ENCODE measurements at regions not wholly inside any gene's neighbourhood (a gene's known extent, or its start where the extent isn't known, plus 50 kb on each side); places are given as distances from the start of the nearest gene placed in this dataset.
A peak's percentile ranks its signal among the peaks of the same experiment; 100 is the strongest.

DNA sequence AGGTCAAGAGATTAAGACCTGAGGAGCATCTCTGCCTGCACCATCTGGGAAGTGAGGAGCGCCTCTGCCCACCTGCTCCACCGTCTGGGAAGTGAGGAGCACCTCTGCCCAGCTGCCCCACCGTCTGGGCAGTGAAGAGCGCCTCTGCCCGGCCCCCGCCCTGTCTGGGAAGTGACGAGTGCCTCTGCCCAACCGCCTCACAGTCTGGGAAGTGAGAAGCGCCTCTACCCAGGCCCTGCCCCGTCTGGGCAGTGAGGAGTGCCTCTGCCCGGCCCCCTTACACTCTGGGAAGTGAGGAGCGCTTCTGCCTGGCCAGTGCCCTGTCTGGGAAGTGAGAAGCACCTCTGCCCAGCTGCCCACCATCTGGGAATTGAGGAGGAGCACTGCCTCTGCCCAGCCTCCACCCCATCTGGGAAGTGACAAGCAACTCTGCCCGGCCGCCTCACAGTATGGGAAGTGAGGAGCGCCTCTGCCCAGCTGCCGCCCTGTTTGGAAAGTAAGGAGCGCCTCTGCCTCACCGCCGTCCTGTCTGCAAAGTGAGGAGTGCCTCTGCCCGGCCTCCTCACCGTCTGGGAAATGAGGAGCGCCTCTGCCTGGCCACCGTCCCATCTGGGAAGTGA is 270.4 kb upstream of the NRSN1 start:
- TF ChIP-seq, protein P1, sequence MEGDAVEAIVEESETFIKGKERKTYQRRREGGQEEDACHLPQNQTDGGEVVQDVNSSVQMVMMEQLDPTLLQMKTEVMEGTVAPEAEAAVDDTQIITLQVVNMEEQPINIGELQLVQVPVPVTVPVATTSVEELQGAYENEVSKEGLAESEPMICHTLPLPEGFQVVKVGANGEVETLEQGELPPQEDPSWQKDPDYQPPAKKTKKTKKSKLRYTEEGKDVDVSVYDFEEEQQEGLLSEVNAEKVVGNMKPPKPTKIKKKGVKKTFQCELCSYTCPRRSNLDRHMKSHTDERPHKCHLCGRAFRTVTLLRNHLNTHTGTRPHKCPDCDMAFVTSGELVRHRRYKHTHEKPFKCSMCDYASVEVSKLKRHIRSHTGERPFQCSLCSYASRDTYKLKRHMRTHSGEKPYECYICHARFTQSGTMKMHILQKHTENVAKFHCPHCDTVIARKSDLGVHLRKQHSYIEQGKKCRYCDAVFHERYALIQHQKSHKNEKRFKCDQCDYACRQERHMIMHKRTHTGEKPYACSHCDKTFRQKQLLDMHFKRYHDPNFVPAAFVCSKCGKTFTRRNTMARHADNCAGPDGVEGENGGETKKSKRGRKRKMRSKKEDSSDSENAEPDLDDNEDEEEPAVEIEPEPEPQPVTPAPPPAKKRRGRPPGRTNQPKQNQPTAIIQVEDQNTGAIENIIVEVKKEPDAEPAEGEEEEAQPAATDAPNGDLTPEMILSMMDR (conservative IDR thresholded peaks at IDR 0.05; ENCODE audit: low read depth, low read length): no peak
- no peak for DNase-seq (ENCODE audit: low read depth)
- H3K4me3 ChIP-seq (ENCODE audit: low read depth, low read length): no peak overlapping the region

DNA sequence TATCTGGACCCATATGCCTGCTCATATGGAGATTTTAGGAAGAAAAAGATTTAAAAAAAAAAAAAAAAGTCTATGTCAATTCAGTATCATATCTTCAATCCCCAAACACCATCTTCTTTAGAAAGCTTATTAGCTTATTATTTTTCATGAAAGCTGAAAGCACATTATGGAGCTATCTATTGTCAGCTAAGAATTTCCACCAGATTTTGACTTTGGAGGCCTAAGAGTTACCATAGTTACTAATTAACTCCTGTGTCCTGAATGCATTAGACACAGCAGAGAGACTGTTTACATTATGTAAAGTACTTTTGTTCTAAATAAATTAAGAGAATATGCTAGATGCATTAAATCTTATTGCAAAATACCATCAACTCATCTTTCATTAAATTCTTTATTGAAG is 255.5 kb upstream of the NRSN1 start:
- TF ChIP-seq, protein P1 (conservative IDR thresholded peaks at IDR 0.05; ENCODE audit: low read depth, low read length): no peak
- no peak for DNase-seq (ENCODE audit: low read depth)
- no peak overlapping the region for H3K4me3 ChIP-seq (ENCODE audit: low read depth, low read length)

DNA sequence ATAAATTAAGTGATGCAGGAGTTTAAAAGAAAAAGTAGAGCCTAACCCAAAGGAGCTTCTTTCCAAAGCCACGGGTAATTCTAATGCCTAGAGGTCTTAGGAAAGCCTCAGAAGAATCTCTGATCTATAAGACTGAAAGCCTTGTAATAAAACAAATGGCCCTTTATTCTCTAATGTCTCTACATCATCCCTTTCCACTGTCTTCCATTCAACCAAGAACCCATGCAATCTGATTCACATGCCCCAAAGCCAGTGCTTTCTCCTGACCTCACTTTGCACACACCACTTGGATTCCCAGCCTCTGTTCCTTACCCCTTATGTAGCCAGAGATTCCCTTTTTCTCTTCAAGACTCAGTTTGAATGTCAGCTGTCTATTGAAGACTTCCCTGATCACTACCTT is 252.9 kb upstream of the NRSN1 start:
- TF ChIP-seq, protein P1 (conservative IDR thresholded peaks at IDR 0.05; ENCODE audit: low read depth, low read length): no peak
- H3K4me3 ChIP-seq (ENCODE audit: low read depth, low read length): no peak overlapping the region
- DNase-seq (ENCODE audit: low read depth): no peak

DNA sequence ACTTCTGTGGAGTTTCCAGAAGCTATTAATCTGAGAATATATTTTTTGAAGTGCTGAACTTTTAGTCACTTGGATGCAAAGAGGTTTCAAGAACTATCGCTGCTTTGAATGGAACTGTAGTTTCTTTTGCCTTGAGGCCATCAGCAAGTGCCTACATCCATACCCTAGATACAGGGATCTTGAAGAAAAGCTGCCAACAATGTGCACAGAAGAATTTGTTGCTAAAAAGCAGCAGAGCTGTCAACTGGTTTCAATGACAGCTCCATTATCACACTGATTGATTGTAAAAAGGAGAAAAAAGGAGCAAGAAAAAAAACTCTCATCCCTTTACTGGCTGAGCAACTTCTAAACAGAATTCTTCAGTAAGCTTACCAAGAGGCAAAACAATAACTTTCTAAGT is 251.0 kb upstream of the NRSN1 start:
- TF ChIP-seq, protein P1 (conservative IDR thresholded peaks at IDR 0.05; ENCODE audit: low read depth, low read length): no peak
- no peak overlapping the region for H3K4me3 ChIP-seq (ENCODE audit: low read depth, low read length)
- no peak for DNase-seq (ENCODE audit: low read depth)

DNA sequence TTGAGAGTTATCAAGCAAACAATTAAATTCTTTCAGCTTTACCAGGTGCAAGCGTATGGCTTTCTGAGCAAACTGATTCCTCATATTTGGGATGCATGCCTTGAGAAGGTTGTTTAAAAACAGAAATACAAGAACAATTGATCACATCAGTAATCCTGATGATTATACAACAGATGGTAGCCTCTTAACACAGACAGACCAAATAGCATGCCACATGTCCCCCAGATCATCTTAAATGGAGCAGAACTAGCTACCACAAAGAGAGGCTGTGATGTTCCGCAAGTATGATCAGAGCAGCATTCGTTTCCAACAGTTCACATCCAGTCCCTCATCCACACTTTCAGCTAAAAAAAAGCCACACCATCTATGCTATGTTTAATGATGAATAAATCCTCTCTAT is 246.2 kb upstream of the NRSN1 start:
- no peak for DNase-seq (ENCODE audit: low read depth)
- TF ChIP-seq, protein P1 (conservative IDR thresholded peaks at IDR 0.05; ENCODE audit: low read depth, low read length): no peak
- H3K4me3 ChIP-seq (ENCODE audit: low read depth, low read length): no peak overlapping the region

DNA sequence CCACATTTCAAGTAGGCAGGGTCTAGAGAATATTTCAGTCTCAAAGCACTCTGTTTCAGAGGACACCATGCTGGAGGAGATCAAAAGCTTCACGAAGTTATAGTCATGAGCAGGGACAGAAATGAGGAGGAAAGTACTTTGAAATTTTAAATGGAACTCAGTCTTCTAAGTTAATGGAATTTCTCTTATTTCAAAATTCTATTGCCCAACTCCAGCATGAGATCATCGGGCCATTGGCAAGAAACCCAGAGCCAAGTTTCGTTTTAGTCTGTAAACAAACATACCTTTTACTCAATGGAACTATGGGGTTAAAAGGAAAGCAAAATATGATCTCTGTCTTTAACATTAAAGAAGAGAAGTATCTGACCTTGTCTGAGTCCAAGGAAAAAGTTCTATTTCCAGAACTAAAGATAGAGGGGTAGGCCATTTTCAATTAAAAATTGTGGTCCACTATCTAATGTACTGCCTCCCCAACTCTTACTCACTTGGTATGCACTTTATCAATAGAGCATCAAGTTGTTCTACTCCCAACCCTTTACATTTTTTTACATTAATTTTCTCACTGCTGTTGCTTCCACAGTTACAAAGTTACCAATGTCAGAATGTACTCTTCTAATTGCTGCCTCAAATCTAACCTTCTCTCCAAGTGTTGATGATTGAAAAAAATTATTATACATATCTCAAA is 235.3 kb upstream of the NRSN1 start:
- TF ChIP-seq, protein P1 (conservative IDR thresholded peaks at IDR 0.05; ENCODE audit: low read depth, low read length): no peak
- no peak overlapping the region for H3K4me3 ChIP-seq (ENCODE audit: low read depth, low read length)
- DNase-seq (ENCODE audit: low read depth): peak; percentile 7
